Endothelial cell (in vitro differentiated cells): ENCODE measurements at regions not wholly inside any gene's neighbourhood (a gene's known extent, or its start where the extent isn't known, plus 50 kb on each side); places are given as distances from the start of the nearest gene placed in this dataset.

Experiments
- DNase-seq: peaks from one replicate; pipeline ENCODE4 v3.0.0; 2021; ENCODE audit warnings: low spot score
- H3K27ac Mint-ChIP-seq: one replicate; pipeline ENCODE4 v1.8.0; 2021; ENCODE audit warnings: mixed read lengths, inconsistent platforms; ENCODE audit not compliant: unreplicated experiment
- H3K27me3 Mint-ChIP-seq: one replicate; pipeline ENCODE4 v1.8.0; 2021; ENCODE audit warnings: mild to moderate bottlenecking, moderate library complexity, mixed read lengths, inconsistent platforms; ENCODE audit not compliant: unreplicated experiment
- H3K36me3 Mint-ChIP-seq: one replicate; pipeline ENCODE4 v1.8.0; 2021; ENCODE audit warnings: mild to moderate bottlenecking, low read depth, mixed read lengths, inconsistent platforms; ENCODE audit not compliant: unreplicated experiment
- H3K4me1 Mint-ChIP-seq: one replicate; pipeline ENCODE4 v1.8.0; 2021; ENCODE audit warnings: mild to moderate bottlenecking, mixed read lengths, inconsistent platforms; ENCODE audit not compliant: unreplicated experiment
- H3K4me3 Mint-ChIP-seq: one replicate; pipeline ENCODE4 v1.8.0; 2021; ENCODE audit warnings: mild to moderate bottlenecking, mixed read lengths, inconsistent platforms; ENCODE audit not compliant: unreplicated experiment
- H3K9me3 Mint-ChIP-seq: one replicate; pipeline ENCODE4 v1.8.0; 2021; ENCODE audit warnings: mixed read lengths, inconsistent platforms; ENCODE audit not compliant: unreplicated experiment
- TF ChIP-seq, protein P1 (sequence below): fragments of 200-600 bp; sonication (generic); IDR thresholded peaks from one replicate; pipeline ENCODE4 v1.5.0; 2021; ENCODE audit warnings: antibody characterized with exemption; ENCODE audit not compliant: unreplicated experiment

DNA sequence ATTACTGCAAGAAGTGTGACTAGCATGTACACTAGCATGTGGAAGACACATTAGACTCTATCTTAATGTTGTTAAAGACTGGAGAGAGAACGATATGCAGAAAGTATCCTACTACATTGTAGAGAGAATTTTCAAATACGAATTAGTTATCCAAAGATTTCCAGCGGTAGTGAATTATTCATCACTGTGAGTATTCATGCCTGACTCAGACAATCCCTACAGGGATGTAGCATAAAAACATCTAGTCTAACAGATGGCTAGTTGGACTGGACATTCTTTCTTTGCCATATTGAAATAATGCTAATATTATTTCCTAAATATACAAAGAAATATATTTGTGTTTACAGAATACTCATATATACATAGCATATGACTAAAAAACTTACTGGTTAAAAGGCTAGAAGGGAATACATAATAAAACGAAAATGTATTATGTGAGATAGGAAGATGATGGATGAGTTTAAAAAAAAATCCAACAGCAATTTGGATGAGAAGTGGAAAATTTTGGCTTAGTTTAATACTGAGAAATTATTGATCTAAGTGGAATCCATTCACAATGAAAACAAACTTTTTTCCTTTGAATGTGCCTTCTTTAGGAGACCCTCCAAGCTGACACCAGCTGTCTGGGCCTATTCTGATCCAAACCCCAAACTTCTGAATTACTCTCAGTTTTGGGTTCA, 580.7 kb downstream of the RFPL4B start:
- Mint-ChIP-seq H3K9me3 (no peaks in the 10 kb centered on the region), H3K4me1 (peaks cover 9% of the 10 kb centered on the region), H3K27me3 (no peaks in the 10 kb centered on the region), H3K27ac (no peak overlapping the region), H3K36me3 (peaks cover 2% of the 10 kb centered on the region), H3K4me3 (no peak overlapping the region)
- TF ChIP-seq, protein P1, sequence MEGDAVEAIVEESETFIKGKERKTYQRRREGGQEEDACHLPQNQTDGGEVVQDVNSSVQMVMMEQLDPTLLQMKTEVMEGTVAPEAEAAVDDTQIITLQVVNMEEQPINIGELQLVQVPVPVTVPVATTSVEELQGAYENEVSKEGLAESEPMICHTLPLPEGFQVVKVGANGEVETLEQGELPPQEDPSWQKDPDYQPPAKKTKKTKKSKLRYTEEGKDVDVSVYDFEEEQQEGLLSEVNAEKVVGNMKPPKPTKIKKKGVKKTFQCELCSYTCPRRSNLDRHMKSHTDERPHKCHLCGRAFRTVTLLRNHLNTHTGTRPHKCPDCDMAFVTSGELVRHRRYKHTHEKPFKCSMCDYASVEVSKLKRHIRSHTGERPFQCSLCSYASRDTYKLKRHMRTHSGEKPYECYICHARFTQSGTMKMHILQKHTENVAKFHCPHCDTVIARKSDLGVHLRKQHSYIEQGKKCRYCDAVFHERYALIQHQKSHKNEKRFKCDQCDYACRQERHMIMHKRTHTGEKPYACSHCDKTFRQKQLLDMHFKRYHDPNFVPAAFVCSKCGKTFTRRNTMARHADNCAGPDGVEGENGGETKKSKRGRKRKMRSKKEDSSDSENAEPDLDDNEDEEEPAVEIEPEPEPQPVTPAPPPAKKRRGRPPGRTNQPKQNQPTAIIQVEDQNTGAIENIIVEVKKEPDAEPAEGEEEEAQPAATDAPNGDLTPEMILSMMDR = no peak
- DNase-seq = no peak

DNA sequence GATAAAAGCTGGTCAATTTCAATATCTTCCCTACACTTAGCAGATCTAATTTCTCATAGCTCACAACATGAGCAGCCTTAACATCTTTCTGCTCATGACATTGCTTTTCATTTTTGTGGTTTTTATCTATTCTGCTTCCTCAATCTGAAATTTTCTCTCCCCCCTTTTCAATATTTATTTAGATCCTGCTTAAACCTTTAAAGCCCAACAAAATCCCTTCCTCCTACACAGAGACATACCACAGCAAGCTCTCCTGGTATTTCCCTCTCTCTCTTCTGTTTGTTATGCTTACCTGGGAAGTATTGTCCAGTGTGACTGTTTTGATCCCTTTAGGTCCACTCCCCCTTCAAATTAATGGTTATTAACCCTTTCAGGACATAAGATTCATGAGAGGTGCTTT, 582.5 kb downstream of the RFPL4B start:
- TF ChIP-seq, protein P1 = no peak
- no peak overlapping the region for H3K27ac Mint-ChIP-seq
- H3K4me3 Mint-ChIP-seq = no peak overlapping the region
- no peaks in the 10 kb centered on the region for H3K9me3 Mint-ChIP-seq
- no peaks in the 10 kb centered on the region for H3K36me3 Mint-ChIP-seq
- peaks cover 9% of the 10 kb centered on the region for H3K4me1 Mint-ChIP-seq
- DNase-seq = no peak
- no peaks in the 10 kb centered on the region for H3K27me3 Mint-ChIP-seq

DNA sequence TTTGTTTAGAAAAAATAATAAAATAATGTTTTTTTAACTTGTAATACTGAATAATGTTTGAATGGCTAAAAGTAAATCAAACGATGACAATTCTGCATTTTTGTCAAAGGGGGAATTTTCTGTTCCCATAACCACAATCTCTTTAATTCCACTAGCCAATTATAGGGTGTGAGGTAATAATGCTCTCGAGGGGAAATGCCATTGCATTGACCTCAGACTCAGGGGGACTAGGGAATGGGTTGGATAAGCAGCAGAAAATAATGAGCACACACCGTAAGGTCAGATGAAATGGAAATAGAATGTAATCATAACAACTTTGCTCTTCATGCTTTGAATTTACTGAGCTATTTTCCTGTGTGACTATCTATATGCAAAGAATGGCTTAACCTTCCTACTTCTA, 584.7 kb downstream of the RFPL4B start:
- no peaks in the 10 kb centered on the region for H3K27me3 Mint-ChIP-seq
- TF ChIP-seq, protein P1 = no peak
- H3K9me3 Mint-ChIP-seq = no peaks in the 10 kb centered on the region
- no peak overlapping the region for H3K27ac Mint-ChIP-seq
- no peak for DNase-seq
- no peak overlapping the region for H3K4me3 Mint-ChIP-seq
- H3K4me1 Mint-ChIP-seq = peaks cover 9% of the 10 kb centered on the region
- no peaks in the 10 kb centered on the region for H3K36me3 Mint-ChIP-seq

DNA sequence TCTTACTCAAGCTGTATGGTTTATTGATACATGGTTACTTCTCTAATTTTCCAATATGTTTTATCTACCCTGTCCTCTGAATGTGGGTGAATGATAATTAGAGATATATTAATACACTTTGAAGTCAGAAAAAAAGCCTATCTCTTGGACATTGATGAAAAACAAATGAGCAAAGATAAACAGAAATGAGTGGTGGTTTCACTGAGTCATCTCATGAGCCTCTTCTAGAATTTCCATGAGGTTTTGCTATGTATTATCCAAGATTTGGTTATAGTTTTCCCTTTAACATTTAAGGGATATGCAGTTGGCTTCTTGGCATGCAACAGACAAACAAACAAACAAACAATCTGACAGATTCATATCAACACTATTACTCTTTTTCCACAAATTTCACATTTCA, 586.8 kb downstream of the RFPL4B start:
- no peak for DNase-seq
- H3K4me3 Mint-ChIP-seq = no peak overlapping the region
- TF ChIP-seq, protein P1 = no peak
- no peaks in the 10 kb centered on the region for H3K27me3 Mint-ChIP-seq
- peaks cover 9% of the 10 kb centered on the region for H3K4me1 Mint-ChIP-seq
- H3K36me3 Mint-ChIP-seq = no peaks in the 10 kb centered on the region
- no peak overlapping the region for H3K27ac Mint-ChIP-seq
- H3K9me3 Mint-ChIP-seq = no peaks in the 10 kb centered on the region

DNA sequence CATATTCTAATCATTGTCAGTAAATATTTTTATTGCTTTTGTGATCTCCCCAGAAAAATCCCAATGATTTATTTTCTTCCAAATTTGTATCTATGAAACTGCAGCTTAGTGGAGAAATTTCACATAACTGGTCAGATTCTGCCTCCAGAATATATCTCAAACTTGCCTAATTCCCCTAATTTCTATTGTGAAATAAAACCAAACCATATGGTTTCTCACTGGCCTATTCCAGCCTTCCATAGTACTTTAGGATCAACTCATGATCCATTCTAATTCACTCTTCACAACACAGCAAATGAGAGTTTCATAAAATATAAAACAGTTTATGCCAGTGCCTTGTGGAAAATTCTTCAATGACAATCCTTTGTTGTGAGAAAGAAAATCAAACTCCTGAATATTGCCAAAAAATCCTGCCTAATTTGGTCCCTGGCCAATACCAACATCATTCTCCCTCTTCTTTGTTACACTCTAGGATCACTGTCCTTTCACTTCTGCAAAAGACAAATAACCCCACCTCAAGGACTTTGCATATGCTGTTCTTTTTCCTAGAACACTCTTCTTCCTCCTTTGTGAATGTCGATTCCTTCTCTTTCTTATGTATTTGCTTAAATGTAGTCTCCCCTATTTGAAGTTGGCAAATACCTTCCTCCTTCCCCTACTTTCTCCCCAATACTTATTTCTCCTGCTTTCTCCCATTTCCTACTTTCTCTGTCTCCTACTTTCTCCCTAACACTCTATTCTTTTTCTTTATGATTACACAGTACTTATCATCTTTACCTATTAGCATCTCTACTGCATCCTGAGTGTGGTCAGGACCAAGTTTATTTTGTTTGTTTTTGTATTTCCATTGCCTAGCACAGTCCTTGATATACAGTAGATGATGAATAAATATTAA, 587.5 kb downstream of the RFPL4B start:
- Mint-ChIP-seq H3K9me3 (no peaks in the 10 kb centered on the region), H3K4me1 (peaks cover 5% of the 10 kb centered on the region), H3K4me3 (no peak overlapping the region), H3K36me3 (no peaks in the 10 kb centered on the region), H3K27ac (no peak overlapping the region), H3K27me3 (no peaks in the 10 kb centered on the region)
- TF ChIP-seq, protein P1 = no peak
- DNase-seq = no peak
